ENCODE measurements at regions not wholly inside any gene's neighbourhood (a gene's known extent, or its start where the extent isn't known, plus 50 kb on each side); places are given as distances from the start of the nearest gene placed in this dataset.

GRCh38 chr3:30189900-30190299 lies 416.5 kb upstream of the TGFBR2 start:
- ATAC-seq (no peak), DNase-seq (no peak)
- no peak overlapping the region for H3K27ac Mint-ChIP-seq
- H3K9me3 Mint-ChIP-seq (ENCODE audit: low read depth): no peaks in the 10 kb centered on the region
- no peaks in the 10 kb centered on the region for H3K36me3 Mint-ChIP-seq (ENCODE audit: low read depth)
- POLR2A ChIA-PET: no interaction called here
- CTCF ChIA-PET: interaction anchor here (0.9 kb wide), 1 partner anchor 9 kb away, joined by 3 read pairs; no protein-coding TSS in a partner anchor
- H3K27me3 Mint-ChIP-seq: peaks cover 4% of the 10 kb centered on the region
- no peaks in the 10 kb centered on the region for H3K4me1 Mint-ChIP-seq
- intact Hi-C loops (cut with DNase I, micrococcal nuclease): loop anchor here (10.0 kb wide), 3 partner anchors 175 to 1715 kb away; no protein-coding TSS in a partner anchor
- no peak overlapping the region for H3K4me3 Mint-ChIP-seq

DNA sequence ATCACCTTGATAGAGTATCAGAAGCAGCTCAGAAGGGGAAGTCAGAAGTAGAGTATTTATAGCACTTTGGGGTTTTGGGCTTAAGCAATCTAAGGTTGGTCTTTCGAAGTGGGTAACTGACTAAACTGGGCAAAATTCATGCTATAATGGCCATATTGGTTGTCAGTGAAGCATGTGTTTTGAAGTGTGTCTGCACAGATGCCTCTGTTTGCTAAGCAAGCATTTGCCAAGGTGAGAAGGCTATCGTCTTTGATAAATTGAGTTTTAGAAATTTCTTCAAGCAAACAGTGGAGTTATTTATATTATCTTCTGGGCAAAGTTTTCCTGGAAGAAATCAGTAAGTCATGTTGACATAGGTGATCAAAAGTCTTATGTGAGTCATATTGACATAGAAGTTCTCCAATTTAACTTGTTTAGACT lies 412.8 kb upstream of the TGFBR2 start:
- H3K27me3 Mint-ChIP-seq: no peaks in the 10 kb centered on the region
- no peak overlapping the region for H3K4me3 Mint-ChIP-seq
- ChIA-PET POLR2A (no interaction called here), CTCF (no interaction called here)
- H3K9me3 Mint-ChIP-seq (ENCODE audit: low read depth): no peaks in the 10 kb centered on the region
- H3K4me1 Mint-ChIP-seq: peaks cover 2% of the 10 kb centered on the region
- no peak overlapping the region for H3K27ac Mint-ChIP-seq
- no peak for ATAC-seq
- H3K36me3 Mint-ChIP-seq (ENCODE audit: low read depth): no peaks in the 10 kb centered on the region
- no peak for DNase-seq
- intact Hi-C loops (cut with DNase I, micrococcal nuclease): loop anchor here (10.0 kb wide), 3 partner anchors 179 to 1719 kb away; no protein-coding TSS in a partner anchor

GRCh38 chr3:30195352-30195751 lies 411.0 kb upstream of the TGFBR2 start:
- ATAC-seq (no peak), DNase-seq (no peak)
- ChIA-PET POLR2A (no interaction called here), CTCF (interaction anchor here (1.2 to 2.1 kb wide), 4 partner anchors 9 to 181 kb away, joined by 3 to 7 read pairs (median 4); no protein-coding TSS in a partner anchor)
- peaks cover 2% of the 10 kb centered on the region for H3K4me1 Mint-ChIP-seq
- H3K9me3 Mint-ChIP-seq (ENCODE audit: low read depth): no peaks in the 10 kb centered on the region
- no peaks in the 10 kb centered on the region for H3K27me3 Mint-ChIP-seq
- no peak overlapping the region for H3K4me3 Mint-ChIP-seq
- H3K36me3 Mint-ChIP-seq (ENCODE audit: low read depth): no peaks in the 10 kb centered on the region
- no peak overlapping the region for H3K27ac Mint-ChIP-seq
- intact Hi-C loops (cut with DNase I, micrococcal nuclease): loop anchor here (5.0 to 10.0 kb wide), 6 partner anchors 181 to 1721 kb away; no protein-coding TSS in a partner anchor

- intact Hi-C loops (cut with DNase I, micrococcal nuclease): loop anchor here (2.0 to 10.0 kb wide), 7 partner anchors 85 to 1723 kb away; no protein-coding TSS in a partner anchor
- no peak overlapping the region for H3K27ac Mint-ChIP-seq
- no peaks in the 10 kb centered on the region for H3K27me3 Mint-ChIP-seq
- no peaks in the 10 kb centered on the region for H3K9me3 Mint-ChIP-seq (ENCODE audit: low read depth)
- no peaks in the 10 kb centered on the region for H3K36me3 Mint-ChIP-seq (ENCODE audit: low read depth)
- ChIA-PET POLR2A (interaction anchor here (0.6 kb wide), 1 partner anchor 24 kb away, joined by 3 read pairs; no protein-coding TSS in a partner anchor), CTCF (interaction anchor here (0.6 to 3.6 kb wide), 33 partner anchors 10 to 554 kb away, joined by 3 to 69 read pairs (median 4); no protein-coding TSS in a partner anchor)
- H3K4me3 Mint-ChIP-seq: no peak overlapping the region
- H3K4me1 Mint-ChIP-seq: peaks cover 2% of the 10 kb centered on the region
- ATAC-seq (no peak), DNase-seq (no peak)
Observed at GRCh38 chr3:30198162-30198561, 408.2 kb upstream of the TGFBR2 start.

DNA sequence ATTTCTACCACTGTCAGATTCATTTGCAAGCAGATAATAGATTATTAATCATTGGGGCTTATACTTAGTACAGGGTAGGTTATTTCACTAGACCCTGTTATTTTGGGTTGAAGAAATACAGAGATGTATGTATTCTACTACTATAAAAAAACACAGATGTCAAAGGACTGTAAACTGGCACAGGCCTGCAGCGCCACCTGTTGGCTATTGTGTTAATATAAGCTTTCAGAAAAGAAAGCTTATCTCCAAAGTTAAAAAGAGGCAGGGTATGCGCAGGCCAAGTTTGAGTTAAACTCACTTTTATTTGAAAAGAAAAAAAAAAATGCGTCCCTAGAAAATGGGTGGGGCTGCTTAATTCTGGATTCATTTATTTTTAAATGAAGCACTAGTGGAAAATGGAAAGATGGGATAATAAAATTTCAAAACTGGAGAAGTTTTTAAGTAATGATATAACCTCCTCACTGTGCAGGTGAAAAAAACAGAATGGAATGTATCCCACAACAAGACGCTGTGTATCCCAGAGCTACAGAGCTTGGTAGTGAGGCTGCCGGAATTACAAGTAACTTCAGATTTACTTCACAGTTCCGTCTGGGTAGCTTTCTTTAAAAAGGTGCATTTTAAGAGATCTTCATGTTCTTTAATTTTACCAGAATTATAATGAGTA lies 407.2 kb upstream of the TGFBR2 start:
- no peak overlapping the region for H3K27ac Mint-ChIP-seq
- no peaks in the 10 kb centered on the region for H3K36me3 Mint-ChIP-seq (ENCODE audit: low read depth)
- no peaks in the 10 kb centered on the region for H3K9me3 Mint-ChIP-seq (ENCODE audit: low read depth)
- ATAC-seq (peak; percentile 30), DNase-seq (peak; percentile 86)
- no peak overlapping the region for H3K4me3 Mint-ChIP-seq
- intact Hi-C loops (cut with DNase I, micrococcal nuclease): loop anchor here (1.0 to 10.0 kb wide), 11 partner anchors 86 to 1724 kb away; no protein-coding TSS in a partner anchor
- peaks cover 2% of the 10 kb centered on the region for H3K4me1 Mint-ChIP-seq
- no peaks in the 10 kb centered on the region for H3K27me3 Mint-ChIP-seq
- POLR2A ChIA-PET: interaction anchor here (0.6 kb wide), 1 partner anchor 84 kb away, joined by 3 read pairs; no protein-coding TSS in a partner anchor
- CTCF ChIA-PET: interaction anchor here (0.6 to 3.6 kb wide), 46 partner anchors 8 to 608 kb away, joined by 3 to 69 read pairs (median 4); no protein-coding TSS in a partner anchor

- no peaks in the 10 kb centered on the region for H3K9me3 Mint-ChIP-seq (ENCODE audit: low read depth)
- H3K4me1 Mint-ChIP-seq: peaks cover 2% of the 10 kb centered on the region
- ATAC-seq (no peak), DNase-seq (no peak)
- H3K36me3 Mint-ChIP-seq (ENCODE audit: low read depth): no peaks in the 10 kb centered on the region
- no peak overlapping the region for H3K4me3 Mint-ChIP-seq
- H3K27me3 Mint-ChIP-seq: no peaks in the 10 kb centered on the region
- H3K27ac Mint-ChIP-seq: no peak overlapping the region
- ChIA-PET CTCF (interaction anchor here (0.7 to 3.5 kb wide), 13 partner anchors 9 to 552 kb away, joined by 3 to 69 read pairs (median 5); no protein-coding TSS in a partner anchor), POLR2A (no interaction called here)
- intact Hi-C loops (cut with DNase I, micrococcal nuclease): loop anchor here (1.0 to 10.0 kb wide), 11 partner anchors 87 to 1725 kb away; no protein-coding TSS in a partner anchor
Observed at GRCh38 chr3:30199855-30200254, 406.5 kb upstream of the TGFBR2 start.

GRCh38 chr3:30201715-30202114 lies 404.7 kb upstream of the TGFBR2 start:
- no peak overlapping the region for H3K27ac Mint-ChIP-seq
- ChIA-PET POLR2A (no interaction called here), CTCF (interaction anchor here (1.1 kb wide), 1 partner anchor 159 kb away, joined by 3 read pairs; no protein-coding TSS in a partner anchor)
- H3K9me3 Mint-ChIP-seq (ENCODE audit: low read depth): no peaks in the 10 kb centered on the region
- peaks cover 12% of the 10 kb centered on the region for H3K4me1 Mint-ChIP-seq
- no peak for ATAC-seq
- no peaks in the 10 kb centered on the region for H3K36me3 Mint-ChIP-seq (ENCODE audit: low read depth)
- DNase-seq: no peak
- H3K4me3 Mint-ChIP-seq: no peak overlapping the region
- H3K27me3 Mint-ChIP-seq: no peaks in the 10 kb centered on the region
- intact Hi-C loops (cut with DNase I, micrococcal nuclease): no loop called here

DNA sequence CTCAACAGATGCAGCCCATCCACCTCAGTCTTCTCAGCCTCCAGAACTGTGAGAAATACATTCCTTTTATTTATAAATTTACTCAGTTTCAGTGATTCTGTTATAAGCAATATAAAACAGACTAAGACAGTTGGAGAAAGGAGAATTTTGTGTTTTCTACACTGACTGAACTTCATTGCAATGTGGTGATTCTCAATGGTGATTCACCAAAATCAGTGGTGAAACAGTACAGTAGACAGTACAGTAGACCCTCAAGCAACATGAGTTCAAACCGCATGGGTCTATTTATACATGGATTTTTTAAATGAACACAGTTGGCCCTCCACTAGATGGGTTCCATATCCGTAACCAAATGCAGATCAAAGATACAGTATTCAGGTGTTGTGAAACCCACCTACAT lies 403.1 kb upstream of the TGFBR2 start:
- ChIA-PET POLR2A (no interaction called here), CTCF (interaction anchor here (1.5 kb wide), 1 partner anchor 188 kb away, joined by 4 read pairs; no protein-coding TSS in a partner anchor)
- DNase-seq (no peak), ATAC-seq (no peak)
- H3K9me3 Mint-ChIP-seq (ENCODE audit: low read depth): no peaks in the 10 kb centered on the region
- no peaks in the 10 kb centered on the region for H3K27me3 Mint-ChIP-seq
- H3K27ac Mint-ChIP-seq: no peak overlapping the region
- peaks cover 11% of the 10 kb centered on the region for H3K4me1 Mint-ChIP-seq
- H3K4me3 Mint-ChIP-seq: no peak overlapping the region
- intact Hi-C loops (cut with DNase I, micrococcal nuclease): no loop called here
- no peaks in the 10 kb centered on the region for H3K36me3 Mint-ChIP-seq (ENCODE audit: low read depth)

DNA sequence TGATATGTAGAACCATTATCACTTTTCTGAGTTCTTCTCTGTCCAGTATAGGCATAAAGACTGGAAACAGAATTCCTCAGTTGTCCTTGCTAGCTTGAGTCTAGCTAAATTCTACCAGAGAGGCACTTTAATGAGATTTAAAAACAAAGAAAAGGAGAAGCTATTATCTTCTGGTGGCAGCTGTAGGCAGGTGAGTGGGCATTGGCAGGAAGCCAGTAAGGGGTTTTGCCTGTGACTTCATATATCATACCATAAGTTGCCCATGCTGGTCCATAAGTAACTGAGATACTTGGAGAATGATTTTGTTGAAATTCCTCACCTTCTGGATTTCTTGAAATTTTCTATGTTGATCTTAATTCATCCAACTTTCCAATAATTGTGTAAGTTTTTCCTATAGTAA lies 402.3 kb upstream of the TGFBR2 start:
- ATAC-seq: no peak
- POLR2A ChIA-PET: no interaction called here
- Mint-ChIP-seq H3K9me3 (ENCODE audit: low read depth) (no peaks in the 10 kb centered on the region), H3K27me3 (no peaks in the 10 kb centered on the region), H3K4me1 (peaks cover 11% of the 10 kb centered on the region), H3K4me3 (no peak overlapping the region), H3K27ac (no peak overlapping the region), H3K36me3 (ENCODE audit: low read depth) (no peaks in the 10 kb centered on the region)
- intact Hi-C loops (cut with DNase I, micrococcal nuclease): no loop called here
- CTCF ChIA-PET: interaction anchor here (1.2 to 1.7 kb wide), 3 partner anchors 9 to 189 kb away, joined by 3 to 4 read pairs (median 3); no protein-coding TSS in a partner anchor
- DNase-seq: no peak

GRCh38 chr3:30206051-30206450 lies 400.4 kb upstream of the TGFBR2 start:
- no peaks in the 10 kb centered on the region for H3K36me3 Mint-ChIP-seq (ENCODE audit: low read depth)
- H3K27me3 Mint-ChIP-seq: no peaks in the 10 kb centered on the region
- intact Hi-C loops (cut with DNase I, micrococcal nuclease): loop anchor here in 1 of 2 experiments (5.0 kb wide), 1 partner anchor 486 kb away; no protein-coding TSS in a partner anchor
- POLR2A ChIA-PET: no interaction called here
- DNase-seq (no peak), ATAC-seq (no peak)
- CTCF ChIA-PET: interaction anchor here (0.6 to 1.3 kb wide), 6 partner anchors 18 to 544 kb away, joined by 3 read pairs; no protein-coding TSS in a partner anchor
- no peaks in the 10 kb centered on the region for H3K9me3 Mint-ChIP-seq (ENCODE audit: low read depth)
- H3K4me1 Mint-ChIP-seq: peaks cover 15% of the 10 kb centered on the region
- H3K4me3 Mint-ChIP-seq: no peak overlapping the region
- H3K27ac Mint-ChIP-seq: no peak overlapping the region

DNA sequence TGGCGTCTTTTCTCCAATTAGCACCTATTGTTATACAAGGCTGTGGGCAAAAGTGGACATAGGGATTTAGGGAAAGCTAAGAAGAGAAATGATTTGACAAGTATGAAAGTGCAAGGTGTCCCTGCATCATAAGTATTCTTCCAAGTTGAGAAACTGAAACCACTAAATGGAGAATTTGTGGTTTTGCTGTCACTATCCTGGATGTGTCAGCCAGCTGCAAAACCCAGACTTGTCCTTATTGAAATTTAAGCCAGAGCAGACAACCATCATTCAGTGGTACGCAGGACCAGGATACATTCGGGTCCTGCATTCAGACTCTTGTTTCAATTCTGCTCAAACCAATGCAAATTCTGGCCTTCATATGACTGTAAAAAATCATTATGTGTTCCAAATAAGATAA lies 384.8 kb upstream of the TGFBR2 start:
- no peaks in the 10 kb centered on the region for H3K27me3 Mint-ChIP-seq
- POLR2A ChIA-PET: no interaction called here
- no peak overlapping the region for H3K27ac Mint-ChIP-seq
- peaks cover 8% of the 10 kb centered on the region for H3K9me3 Mint-ChIP-seq (ENCODE audit: low read depth)
- CTCF ChIA-PET: no interaction called here
- intact Hi-C loops (cut with DNase I, micrococcal nuclease): no loop called here
- H3K4me1 Mint-ChIP-seq: peaks cover 11% of the 10 kb centered on the region
- no peak for ATAC-seq
- no peak overlapping the region for H3K4me3 Mint-ChIP-seq
- no peaks in the 10 kb centered on the region for H3K36me3 Mint-ChIP-seq (ENCODE audit: low read depth)
- no peak for DNase-seq

GRCh38 chr3:30222441-30222840 lies 384.0 kb upstream of the TGFBR2 start:
- CTCF ChIA-PET: no interaction called here
- H3K27me3 Mint-ChIP-seq: no peaks in the 10 kb centered on the region
- H3K27ac Mint-ChIP-seq: no peak overlapping the region
- peaks cover 15% of the 10 kb centered on the region for H3K4me1 Mint-ChIP-seq
- ATAC-seq (no peak), DNase-seq (peak; percentile 16)
- POLR2A ChIA-PET: no interaction called here
- H3K9me3 Mint-ChIP-seq (ENCODE audit: low read depth): peaks cover 3% of the 10 kb centered on the region
- no peaks in the 10 kb centered on the region for H3K36me3 Mint-ChIP-seq (ENCODE audit: low read depth)
- intact Hi-C loops (cut with DNase I, micrococcal nuclease): no loop called here
- no peak overlapping the region for H3K4me3 Mint-ChIP-seq

Data from activated CD4-positive, alpha-beta T cell treated with anti-CD3 and anti-CD28 coated beads for 36 hours (primary cell).